H9 (cell line): ENCODE measurements at regions not wholly inside any gene's neighbourhood (a gene's known extent, or its start where the extent isn't known, plus 50 kb on each side); places are given as distances from the start of the nearest gene placed in this dataset.

Experiments
- DNase-seq: peaks from one replicate; pipeline ENCODE4 v3.0.0-alpha.2; 2017
- H2AFZ ChIP-seq: one replicate; pipeline ENCODE4 v1.6.1; 2013; ENCODE audit warnings: mild to moderate bottlenecking, low read length, control low read depth, moderate library complexity
- H2AK5ac ChIP-seq: 2 replicates; pipeline ENCODE4 v1.6.1; 2013; ENCODE audit warnings: low read length, control low read depth, mixed read lengths; ENCODE audit not compliant: insufficient read length
- H2BK120ac ChIP-seq: one replicate; pipeline ENCODE4 v1.6.1; 2013; ENCODE audit warnings: low read depth, mild to moderate bottlenecking, low read length, control low read depth, inconsistent platforms; ENCODE audit not compliant: poor library complexity, severe bottlenecking
- H2BK12ac ChIP-seq: 2 replicates; pipeline ENCODE4 v1.6.1; 2013; ENCODE audit warnings: low read length, control low read depth, mixed read lengths, low read depth; ENCODE audit not compliant: insufficient read length
- H2BK15ac ChIP-seq: 2 replicates; pipeline ENCODE4 v1.6.1; 2013; ENCODE audit warnings: low read depth, low read length, control low read depth
- H2BK20ac ChIP-seq: one replicate; pipeline ENCODE4 v1.6.1; 2013; ENCODE audit warnings: low read depth, mild to moderate bottlenecking, low read length, control low read depth, inconsistent platforms; ENCODE audit not compliant: poor library complexity, severe bottlenecking
- H2BK5ac ChIP-seq: 2 replicates; pipeline ENCODE4 v1.6.1; 2013; ENCODE audit warnings: low read length, control low read depth, mixed read lengths; ENCODE audit not compliant: insufficient read length
- H3K14ac ChIP-seq: 2 replicates; pipeline ENCODE4 v1.6.1; 2013; ENCODE audit warnings: low read length, control low read depth; ENCODE audit not compliant: insufficient read depth
- H3K18ac ChIP-seq: 2 replicates; pipeline ENCODE4 v1.6.1; 2013; ENCODE audit warnings: low read depth, mild to moderate bottlenecking, mixed read lengths, low read length, control low read depth; ENCODE audit not compliant: insufficient read length
- H3K23ac ChIP-seq: 2 replicates; pipeline ENCODE4 v1.6.1; 2013; ENCODE audit warnings: low read length, control low read depth, mixed read lengths, low read depth; ENCODE audit not compliant: insufficient read length
- H3K23me2 ChIP-seq: 2 replicates; pipeline ENCODE4 v1.6.1; 2013; ENCODE audit warnings: low read depth, mild to moderate bottlenecking, mixed read lengths, low read length, control low read depth; ENCODE audit not compliant: insufficient read length, poor library complexity, severe bottlenecking
- H3K27ac ChIP-seq: 2 replicates; pipeline ENCODE4 v1.5.1; 2013; ENCODE audit warnings: low read length, control low read depth, mixed read lengths, low read depth; ENCODE audit not compliant: insufficient read length
- H3K27me3 ChIP-seq: 2 replicates; pipeline ENCODE4 v1.6.1; 2013; ENCODE audit warnings: low read length, control low read depth, inconsistent platforms; ENCODE audit not compliant: insufficient read depth
- H3K4ac ChIP-seq: 2 replicates; pipeline ENCODE4 v1.6.1; 2013; ENCODE audit warnings: low read depth, mild to moderate bottlenecking, control low read depth, inconsistent platforms, low read length, moderate library complexity
- H3K4me1 ChIP-seq: 2 replicates; pipeline ENCODE4 v1.6.1; 2013; ENCODE audit warnings: low read length, control low read depth, inconsistent platforms; ENCODE audit not compliant: insufficient read depth
- H3K4me2 ChIP-seq: 2 replicates; pipeline ENCODE4 v1.6.1; 2013; ENCODE audit warnings: low read length, control low read depth, mixed read lengths; ENCODE audit not compliant: insufficient read length, insufficient read depth
- H3K56ac ChIP-seq: 2 replicates; pipeline ENCODE4 v1.6.1; 2013; ENCODE audit warnings: low read depth, mild to moderate bottlenecking, mixed read lengths, low read length, control low read depth; ENCODE audit not compliant: insufficient read length
- H3K79me1 ChIP-seq: 2 replicates; pipeline ENCODE4 v1.6.1; 2013; ENCODE audit warnings: low read depth, mild to moderate bottlenecking, moderate library complexity, low read length, control low read depth, inconsistent platforms; ENCODE audit not compliant: insufficient read depth, poor library complexity, severe bottlenecking
- H3K79me2 ChIP-seq: 2 replicates; pipeline ENCODE4 v1.6.1; 2013; ENCODE audit warnings: low read length, control low read depth, inconsistent platforms; ENCODE audit not compliant: insufficient read depth
- H3K9ac ChIP-seq: 2 replicates; pipeline ENCODE4 v1.6.1; 2013; ENCODE audit warnings: low read length, control low read depth, mixed read lengths; ENCODE audit not compliant: insufficient read length; ENCODE audit errors: extremely low read depth
- H3K9me3 ChIP-seq: one replicate; pipeline ENCODE4 v1.6.1; 2013; ENCODE audit warnings: low read depth, low read length, inconsistent platforms; ENCODE audit not compliant: control insufficient read depth
- H3T11ph ChIP-seq: one replicate; pipeline ENCODE4 v1.6.1; 2013; ENCODE audit warnings: mild to moderate bottlenecking, low read length, control low read depth, inconsistent platforms
- H4K20me1 ChIP-seq: one replicate; pipeline ENCODE4 v1.6.1; 2013; ENCODE audit not compliant: control insufficient read depth, insufficient read length, insufficient read depth
- H4K5ac ChIP-seq: 2 replicates; pipeline ENCODE4 v1.6.1; 2013; ENCODE audit warnings: low read depth, mild to moderate bottlenecking, mixed read lengths, low read length, control low read depth; ENCODE audit not compliant: insufficient read length
- H4K8ac ChIP-seq: replicated peaks from 2 replicates; pipeline ENCODE4 v1.6.1; 2013; ENCODE audit warnings: low read length, control low read depth, mixed read lengths, low read depth; ENCODE audit not compliant: insufficient read length
- H4K91ac ChIP-seq: 2 replicates; pipeline ENCODE4 v1.6.1; 2013; ENCODE audit warnings: low read depth, mild to moderate bottlenecking, moderate library complexity, mixed read lengths, low read length, control low read depth; ENCODE audit not compliant: insufficient read length
- H3K27ac Mint-ChIP-seq, 3 experiments: 2 replicates in 2 of 3; 3 replicates in 1 of 3; pipeline ENCODE4 v1.8.0; 2020 to 2021; ENCODE audit warnings: mixed read lengths in 3 of 3, mild to moderate bottlenecking in 1 of 3, moderate library complexity in 1 of 3
- H3K27me3 Mint-ChIP-seq: 2 replicates; pipeline ENCODE4 v1.8.0; 2021; ENCODE audit warnings: low read depth, mild to moderate bottlenecking, moderate library complexity, mixed read lengths
- H3K36me3 Mint-ChIP-seq, 3 experiments: 2 replicates in 2 of 3; 3 replicates in 1 of 3; pipeline ENCODE4 v1.8.0; 2020 to 2021; ENCODE audit warnings: low read depth in 3 of 3, mixed read lengths in 3 of 3; ENCODE audit not compliant: insufficient read depth in 1 of 3
- H3K4me1 Mint-ChIP-seq, 2 experiments: 2 replicates each; pipeline ENCODE4 v1.8.0; 2020; ENCODE audit warnings: mixed read lengths in 2 of 2
- H3K4me3 Mint-ChIP-seq, 2 experiments: 2 replicates in 1 of 2; 3 replicates in 1 of 2; pipeline ENCODE4 v1.8.0; 2020 to 2021; ENCODE audit warnings: mild to moderate bottlenecking in 2 of 2, mixed read lengths in 2 of 2, moderate library complexity in 1 of 2
- H3K9me3 Mint-ChIP-seq, 2 experiments: 2 replicates in 1 of 2; 3 replicates in 1 of 2; pipeline ENCODE4 v1.8.0; 2020; ENCODE audit warnings: mild to moderate bottlenecking in 2 of 2, mixed read lengths in 2 of 2, moderate library complexity in 1 of 2
- WGBS: extraction: QIAGEN DNeasy Blood & Tissue Kit; methylation state at CpG from one replicate; pipeline ENCODE4 v1.1.7; 2013; ENCODE audit warnings: missing lambda C conversion rate, low lambda C conversion rate, mixed read lengths; ENCODE audit not compliant: insufficient read length; ENCODE audit errors: extremely low coverage; 5-methylcytosine and 5-hydroxymethylcytosine counted together
- TF ChIP-seq, protein P1 (sequence below): fragments of 200-600 bp; sonication (generic); conservative IDR thresholded peaks from 3 replicates; pipeline ENCODE4 v1.8.0; 2021; ENCODE audit warnings: antibody characterized with exemption, mild to moderate bottlenecking

DNA sequence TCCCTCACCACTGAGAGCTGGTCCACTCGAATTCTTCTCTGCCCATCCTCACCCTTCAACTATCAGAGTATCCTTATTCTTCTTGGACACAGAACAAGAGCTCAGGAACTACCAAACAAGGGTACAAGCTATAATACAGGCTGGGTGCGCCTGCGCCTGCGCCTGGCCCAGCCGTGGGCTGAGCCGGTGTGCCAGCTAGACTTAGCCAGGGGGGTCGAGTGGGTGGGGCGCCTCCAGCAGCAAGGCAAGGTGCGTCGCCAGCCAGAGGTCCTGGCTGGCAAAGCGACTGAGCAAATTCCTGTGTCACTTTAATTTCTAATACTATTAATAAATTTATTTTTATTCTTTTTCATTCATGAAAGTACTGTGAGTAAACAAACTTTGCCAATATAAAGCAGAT lies 1072.6 kb upstream of the PIK3C3 start:
- Histone ChIP-seq H4K5ac (no peak overlapping the region), H3K23ac (no peak overlapping the region), H2BK5ac (no peak overlapping the region), H2AK5ac (no peak overlapping the region), H4K20me1 (no peaks in the 10 kb centered on the region), H2BK12ac (no peak overlapping the region), H3K4ac (no peak overlapping the region), H3K9me3 (no peaks in the 10 kb centered on the region), H2AFZ (no peak overlapping the region), H2BK120ac (no peak overlapping the region), H3K56ac (no peak overlapping the region), H3K14ac (no peak overlapping the region), H2BK20ac (no peak overlapping the region), H3K79me1 (no peaks in the 10 kb centered on the region), H3K79me2 (no peaks in the 10 kb centered on the region), H3K9ac (no peak overlapping the region), H3K27me3 (no peaks in the 10 kb centered on the region), H3K4me2 (no peak overlapping the region), H2BK15ac (no peak overlapping the region), H3K27ac (no peak overlapping the region), H3K4me1 (no peaks in the 10 kb centered on the region; the same call in 1 of the 2 replicates), H4K91ac (no peak overlapping the region), H3K18ac (no peak overlapping the region), H3K23me2 (no peaks in the 10 kb centered on the region), H3T11ph (no peak overlapping the region), H4K8ac (no peak overlapping the region)
- no peaks in the 10 kb centered on the region; a peak in 1 of 7 replicates for H3K36me3 Mint-ChIP-seq
- H3K4me3 Mint-ChIP-seq: no peak overlapping the region
- TF ChIP-seq, protein P1, sequence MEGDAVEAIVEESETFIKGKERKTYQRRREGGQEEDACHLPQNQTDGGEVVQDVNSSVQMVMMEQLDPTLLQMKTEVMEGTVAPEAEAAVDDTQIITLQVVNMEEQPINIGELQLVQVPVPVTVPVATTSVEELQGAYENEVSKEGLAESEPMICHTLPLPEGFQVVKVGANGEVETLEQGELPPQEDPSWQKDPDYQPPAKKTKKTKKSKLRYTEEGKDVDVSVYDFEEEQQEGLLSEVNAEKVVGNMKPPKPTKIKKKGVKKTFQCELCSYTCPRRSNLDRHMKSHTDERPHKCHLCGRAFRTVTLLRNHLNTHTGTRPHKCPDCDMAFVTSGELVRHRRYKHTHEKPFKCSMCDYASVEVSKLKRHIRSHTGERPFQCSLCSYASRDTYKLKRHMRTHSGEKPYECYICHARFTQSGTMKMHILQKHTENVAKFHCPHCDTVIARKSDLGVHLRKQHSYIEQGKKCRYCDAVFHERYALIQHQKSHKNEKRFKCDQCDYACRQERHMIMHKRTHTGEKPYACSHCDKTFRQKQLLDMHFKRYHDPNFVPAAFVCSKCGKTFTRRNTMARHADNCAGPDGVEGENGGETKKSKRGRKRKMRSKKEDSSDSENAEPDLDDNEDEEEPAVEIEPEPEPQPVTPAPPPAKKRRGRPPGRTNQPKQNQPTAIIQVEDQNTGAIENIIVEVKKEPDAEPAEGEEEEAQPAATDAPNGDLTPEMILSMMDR: no peak
- peaks cover under 1% of the 10 kb centered on the region; the same call in 1 of the 2 replicates for H3K27me3 Mint-ChIP-seq
- DNase-seq: no peak
- peaks cover 25 to 28% of the 10 kb centered on the region in 2 experiments for H3K4me1 Mint-ChIP-seq
- no peak overlapping the region for H3K27ac Mint-ChIP-seq
- peaks cover 0 to 3% of the 10 kb centered on the region in 2 experiments; a peak in 2 of 5 replicates for H3K9me3 Mint-ChIP-seq
- WGBS: no CpG with 5 or more reads among the region's 11 CpGs
